ENCODE measurements at regions not wholly inside any gene's neighbourhood (a gene's known extent, or its start where the extent isn't known, plus 50 kb on each side); places are given as distances from the start of the nearest gene placed in this dataset.

- TF ChIP-seq, protein P1, sequence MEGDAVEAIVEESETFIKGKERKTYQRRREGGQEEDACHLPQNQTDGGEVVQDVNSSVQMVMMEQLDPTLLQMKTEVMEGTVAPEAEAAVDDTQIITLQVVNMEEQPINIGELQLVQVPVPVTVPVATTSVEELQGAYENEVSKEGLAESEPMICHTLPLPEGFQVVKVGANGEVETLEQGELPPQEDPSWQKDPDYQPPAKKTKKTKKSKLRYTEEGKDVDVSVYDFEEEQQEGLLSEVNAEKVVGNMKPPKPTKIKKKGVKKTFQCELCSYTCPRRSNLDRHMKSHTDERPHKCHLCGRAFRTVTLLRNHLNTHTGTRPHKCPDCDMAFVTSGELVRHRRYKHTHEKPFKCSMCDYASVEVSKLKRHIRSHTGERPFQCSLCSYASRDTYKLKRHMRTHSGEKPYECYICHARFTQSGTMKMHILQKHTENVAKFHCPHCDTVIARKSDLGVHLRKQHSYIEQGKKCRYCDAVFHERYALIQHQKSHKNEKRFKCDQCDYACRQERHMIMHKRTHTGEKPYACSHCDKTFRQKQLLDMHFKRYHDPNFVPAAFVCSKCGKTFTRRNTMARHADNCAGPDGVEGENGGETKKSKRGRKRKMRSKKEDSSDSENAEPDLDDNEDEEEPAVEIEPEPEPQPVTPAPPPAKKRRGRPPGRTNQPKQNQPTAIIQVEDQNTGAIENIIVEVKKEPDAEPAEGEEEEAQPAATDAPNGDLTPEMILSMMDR (IDR thresholded peaks at IDR 0.05) = no peak
- TF ChIP-seq POLR2A (IDR thresholded peaks at IDR 0.05) = no peak
Observed at GRCh38 chr14:65321370-65321875, 91.1 kb upstream of the FUT8 start.
